GM18861 (cell line): ENCODE measurements at regions not wholly inside any gene's neighbourhood (a gene's known extent, or its start where the extent isn't known, plus 50 kb on each side); places are given as distances from the start of the nearest gene placed in this dataset.

ENCODE experiments used
- ATAC-seq: cut with Tn5 transposase; IDR thresholded peaks from one replicate; pipeline ENCODE4 v1.9.1; 2021; ENCODE audit not compliant: unreplicated experiment

DNA sequence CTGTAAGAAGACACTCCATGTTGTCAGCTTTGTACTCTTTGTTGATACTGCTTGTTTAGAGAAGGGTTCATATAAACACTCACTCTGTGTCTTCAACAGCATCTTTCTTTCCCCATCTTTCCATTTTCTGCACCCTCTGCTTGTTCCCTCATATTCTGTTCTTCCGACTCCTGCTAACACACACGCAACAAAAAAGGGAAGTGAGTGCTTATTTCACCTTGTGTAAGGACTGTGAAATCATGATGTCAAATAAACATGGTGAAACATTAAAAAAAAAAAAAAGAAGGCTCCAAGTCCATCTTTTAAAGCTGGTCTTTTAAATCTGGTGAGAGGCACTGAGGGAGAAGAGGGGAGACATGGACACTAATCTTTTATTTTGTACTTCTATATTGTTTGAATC lies 145.4 kb downstream of the RPAP3 start:
- no peak for ATAC-seq

- no peak for ATAC-seq
Measured at GRCh38 chr12:47558625-47559345, 147.0 kb downstream of the RPAP3 start.

GRCh38 chr12:47557386-47557785 lies 148.4 kb downstream of the RPAP3 start:
- no peak for ATAC-seq

DNA sequence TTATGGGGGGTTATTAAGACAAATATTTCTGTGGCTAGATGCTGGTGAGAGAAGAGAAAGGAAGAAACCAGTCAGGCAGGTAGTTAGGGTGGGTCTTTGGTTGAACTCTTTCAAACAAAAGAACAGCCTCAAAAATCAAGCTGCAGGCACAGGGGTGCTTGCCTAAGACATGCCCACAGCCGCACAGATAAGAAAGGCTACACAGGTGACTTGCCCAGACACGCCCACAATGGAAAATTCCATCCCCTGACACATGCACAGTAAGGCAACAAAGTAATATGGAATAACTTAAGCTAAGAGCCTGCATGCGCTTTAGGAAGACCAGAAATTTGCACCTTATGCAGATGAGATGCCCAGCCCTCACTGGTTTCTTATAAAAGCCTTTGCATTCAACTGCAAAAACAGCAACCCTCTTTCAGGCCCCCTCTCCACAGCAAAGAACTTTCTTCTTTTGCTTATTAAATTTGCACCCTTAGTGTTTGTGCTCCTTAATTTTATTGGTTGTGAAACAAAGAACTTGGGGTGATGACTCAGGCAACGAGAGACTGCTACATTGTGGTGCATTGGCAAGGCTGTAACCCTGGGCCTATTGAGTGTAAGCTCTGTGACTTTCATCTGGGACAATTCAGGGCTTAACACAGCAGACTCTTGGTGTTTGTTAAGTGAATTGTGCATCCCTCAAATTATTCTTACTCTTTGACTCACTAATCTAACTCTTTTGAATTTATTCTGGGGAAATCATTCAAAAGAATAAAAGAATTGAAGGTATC lies 149.4 kb downstream of the RPAP3 start:
- ATAC-seq, result no peak

- ATAC-seq, result no peak
Measured at GRCh38 chr12:47554046-47554653, 151.7 kb downstream of the RPAP3 start.

DNA sequence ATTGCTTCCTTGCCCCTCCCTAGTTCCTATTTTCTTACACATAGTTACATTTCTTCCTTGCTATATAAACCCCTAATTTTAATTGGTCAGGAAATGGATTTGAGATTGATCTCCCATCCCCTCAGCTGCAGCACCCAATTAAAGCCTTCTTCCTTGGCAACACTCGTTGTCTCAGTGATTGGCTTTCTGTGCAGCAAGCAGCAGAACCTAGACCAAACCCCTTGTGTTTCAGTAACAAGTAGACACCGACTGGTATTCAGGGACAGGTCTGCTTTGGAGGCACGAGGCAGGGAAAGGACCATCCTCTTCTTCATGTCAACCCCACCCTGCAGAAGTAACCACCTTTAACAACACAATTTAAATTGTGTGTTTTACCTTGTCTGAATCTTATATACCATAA lies 152.6 kb downstream of the RPAP3 start:
- no peak for ATAC-seq

GRCh38 chr12:47551426-47551851 lies 154.4 kb downstream of the RPAP3 start:
- ATAC-seq, result no peak

GRCh38 chr12:47549258-47549657 lies 156.6 kb downstream of the RPAP3 start:
- no peak for ATAC-seq

- ATAC-seq, result no peak
Measured at GRCh38 chr12:47548401-47548800, 157.4 kb downstream of the RPAP3 start.

DNA sequence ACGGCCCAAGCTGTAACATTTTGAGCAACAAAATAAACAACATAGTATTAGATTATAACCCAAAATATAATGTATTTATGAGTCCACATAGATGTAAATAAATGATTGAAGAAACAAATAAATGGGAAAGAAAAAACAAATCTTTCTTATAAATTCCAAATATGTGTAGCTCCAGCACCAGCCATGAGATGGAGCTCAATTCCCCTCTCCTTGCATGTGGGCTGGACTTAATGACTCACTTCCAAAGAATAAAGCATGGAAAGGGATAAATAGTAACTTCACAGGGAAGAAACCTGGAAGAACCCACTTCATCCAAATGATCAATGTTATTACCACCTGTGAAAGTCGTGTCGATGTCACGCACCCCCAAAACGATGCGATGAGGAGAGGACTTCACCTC lies 158.8 kb downstream of the RPAP3 start:
- ATAC-seq, result no peak

- no peak for ATAC-seq
Measured at GRCh38 chr12:47545938-47546609, 159.8 kb downstream of the RPAP3 start.

DNA sequence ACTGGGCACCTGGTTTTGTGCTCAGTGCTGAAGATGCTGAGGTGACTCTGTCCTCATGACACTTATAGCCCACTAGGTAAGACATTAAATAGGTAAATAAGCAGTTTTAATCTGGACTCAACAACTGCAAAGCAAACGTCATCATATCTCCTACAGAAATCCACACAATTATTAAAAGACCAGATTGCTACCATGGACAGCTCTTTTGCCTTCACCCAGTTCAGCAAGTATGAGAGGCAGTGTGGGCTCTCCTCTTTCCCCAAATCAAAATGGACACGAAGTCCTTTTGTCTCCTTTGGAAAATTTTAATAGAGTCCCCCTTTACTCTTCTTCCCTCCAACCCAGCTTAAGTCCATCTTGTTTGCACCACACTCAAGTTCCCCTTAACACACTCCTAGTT lies 171.1 kb downstream of the RPAP3 start:
- no peak for ATAC-seq

GRCh38 chr12:47530050-47530449 lies 175.8 kb downstream of the RPAP3 start:
- ATAC-seq, result no peak

GRCh38 chr12:47527816-47528215 lies 178.0 kb downstream of the RPAP3 start:
- ATAC-seq, result no peak

DNA sequence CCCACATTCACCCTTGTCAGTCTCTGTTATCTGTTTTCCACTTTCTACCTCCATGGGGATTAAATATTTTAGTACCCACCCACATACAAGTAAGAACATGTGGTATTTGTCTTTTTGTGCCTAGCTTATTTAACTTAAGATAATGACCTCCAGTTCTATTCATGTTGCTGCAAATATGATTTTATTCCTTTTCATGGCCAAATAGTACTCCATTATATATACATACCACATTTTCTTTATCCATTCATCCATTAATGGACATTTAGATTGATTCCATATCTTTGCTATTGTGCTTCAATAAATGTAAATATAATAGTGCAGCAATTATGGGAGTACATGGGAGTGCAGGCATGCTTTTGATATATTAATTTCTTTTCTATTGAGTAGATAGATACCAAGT lies 185.8 kb downstream of the RPAP3 start:
- no peak for ATAC-seq

DNA sequence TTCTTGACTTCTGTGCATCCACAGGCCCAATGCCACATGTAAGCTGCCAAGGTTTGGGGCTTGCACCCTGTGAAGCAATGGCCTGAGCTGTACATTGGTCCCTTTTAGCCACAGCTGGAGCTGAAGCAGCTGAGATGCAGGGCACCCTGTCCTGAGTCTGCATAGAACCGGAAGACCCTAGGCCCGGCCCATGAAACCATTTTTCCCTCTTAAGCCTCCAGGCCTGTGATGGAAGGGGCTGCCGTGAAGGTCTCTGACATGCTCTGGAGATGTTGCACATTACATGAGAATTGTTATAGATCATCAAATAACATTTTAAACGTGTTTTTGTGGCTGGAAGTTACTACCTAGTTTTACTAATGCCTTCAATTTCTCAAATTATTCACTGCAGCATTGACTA lies 188.7 kb downstream of the RPAP3 start:
- ATAC-seq, result no peak

DNA sequence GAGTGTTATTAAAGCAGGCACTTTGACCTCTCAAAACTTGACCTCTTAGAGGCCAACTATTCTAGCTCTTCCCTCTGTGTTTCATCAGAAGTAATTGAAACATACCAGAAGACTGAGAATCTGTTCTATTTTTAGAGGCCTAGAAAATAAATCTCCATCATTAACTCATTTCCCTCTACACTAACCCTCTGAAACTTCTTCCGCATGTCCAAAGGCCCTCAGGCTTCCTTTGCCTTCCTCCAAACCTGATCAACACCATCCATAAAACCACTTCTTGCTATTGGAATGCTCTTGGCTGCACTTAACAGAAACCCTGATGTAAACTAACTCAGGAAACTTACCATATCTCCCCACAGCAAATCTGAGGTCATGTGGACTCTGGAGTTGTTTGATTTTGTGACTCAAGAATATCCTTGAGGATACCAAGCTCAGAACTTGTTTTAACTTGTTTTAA lies 196.4 kb downstream of the RPAP3 start:
- no peak for ATAC-seq

- ATAC-seq, result no peak
Measured at GRCh38 chr12:47507221-47507620, 198.6 kb downstream of the RPAP3 start.

DNA sequence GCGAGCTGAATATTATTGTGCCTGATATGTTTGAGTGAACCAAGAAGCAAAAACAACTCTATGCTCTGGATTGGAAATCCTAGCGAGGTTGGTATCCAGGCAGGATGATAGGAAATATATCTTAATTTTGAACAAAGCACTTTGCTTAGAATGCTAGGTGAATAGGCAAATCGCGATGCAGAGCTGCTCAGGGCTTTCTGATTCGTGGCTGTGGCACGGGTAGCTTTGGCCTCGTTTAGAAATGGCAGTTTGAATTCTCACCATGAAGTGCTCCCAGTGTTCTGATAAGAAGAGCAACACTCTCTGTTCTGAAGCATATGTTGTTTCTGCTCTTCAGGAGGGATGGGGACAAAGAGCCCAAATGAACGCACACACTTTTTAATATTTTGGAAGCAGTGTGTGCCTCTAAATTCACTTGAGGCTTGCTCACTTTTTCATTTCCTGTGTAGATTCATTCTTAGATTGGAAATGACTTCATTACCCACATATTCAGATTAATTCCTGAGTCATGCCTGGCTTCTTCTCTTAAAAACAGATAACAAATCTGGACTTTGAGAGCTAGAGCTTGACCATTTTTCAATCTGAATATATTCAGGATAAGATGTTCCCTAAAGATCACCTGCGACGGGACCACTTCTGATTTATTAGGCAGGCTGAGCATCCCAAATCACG lies 200.9 kb downstream of the RPAP3 start:
- ATAC-seq, result no peak

- no peak for ATAC-seq
Measured at GRCh38 chr12:47493801-47494200, 212.0 kb downstream of the RPAP3 start.
